ENCODE measurements at regions not wholly inside any gene's neighbourhood (a gene's known extent, or its start where the extent isn't known, plus 50 kb on each side); places are given as distances from the start of the nearest gene placed in this dataset.
A peak's percentile ranks its signal among the peaks of the same experiment; 100 is the strongest.

DNA sequence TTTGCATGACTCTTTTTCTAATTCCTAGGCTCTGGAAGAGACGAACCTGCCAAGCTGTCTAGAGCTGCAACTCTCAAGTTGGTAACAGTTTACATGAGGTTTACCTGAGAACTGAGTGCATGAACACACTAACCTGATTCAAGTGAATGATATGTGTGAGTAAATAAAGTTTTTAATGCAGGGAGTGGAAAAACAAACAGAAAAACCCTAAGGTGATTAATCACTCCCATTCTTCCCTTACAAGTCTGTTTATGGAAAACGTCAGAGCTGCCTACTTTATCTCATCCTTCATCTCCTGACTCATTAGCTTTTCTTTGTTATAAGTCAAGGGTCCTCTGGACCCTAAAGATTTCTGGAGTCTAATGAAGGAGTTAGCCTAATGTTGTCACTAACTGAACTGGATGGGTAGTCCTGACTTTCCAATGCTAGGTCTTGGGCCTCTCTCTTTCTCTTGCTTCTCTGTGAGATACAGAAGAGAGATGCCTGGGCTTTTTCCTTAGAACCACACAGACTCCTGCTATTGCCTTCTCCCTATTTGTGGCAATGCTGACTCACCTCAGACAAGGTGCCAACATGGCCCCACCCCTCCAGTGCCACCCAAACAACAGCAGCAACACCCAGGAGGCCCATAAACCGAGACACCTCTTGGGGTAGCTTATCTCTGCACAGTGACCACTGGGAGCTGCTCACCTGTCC, 952.4 kb downstream of the EPHA4 start:
- DNase-seq (ENCODE audit: low spot score), result no peak

DNA sequence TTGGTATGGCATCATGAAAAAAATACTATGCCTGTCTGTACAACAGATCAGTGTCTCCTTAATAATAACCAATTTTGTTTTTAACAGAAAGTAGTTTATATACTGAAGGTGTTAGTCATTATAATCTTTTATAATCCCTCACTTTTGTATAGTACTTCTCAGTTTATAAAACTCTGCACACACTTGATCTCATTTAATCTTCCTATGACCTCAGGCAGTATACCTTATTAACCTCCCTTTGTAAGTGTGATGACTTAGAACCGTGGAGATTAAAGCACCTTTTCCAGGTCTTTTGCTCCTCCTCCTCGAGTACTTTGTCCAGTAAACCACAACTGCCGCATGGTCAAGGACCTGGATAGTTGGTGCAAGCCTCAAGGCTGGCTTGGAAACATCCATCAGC, 945.5 kb downstream of the EPHA4 start:
- no peak for DNase-seq (ENCODE audit: low spot score)

DNA sequence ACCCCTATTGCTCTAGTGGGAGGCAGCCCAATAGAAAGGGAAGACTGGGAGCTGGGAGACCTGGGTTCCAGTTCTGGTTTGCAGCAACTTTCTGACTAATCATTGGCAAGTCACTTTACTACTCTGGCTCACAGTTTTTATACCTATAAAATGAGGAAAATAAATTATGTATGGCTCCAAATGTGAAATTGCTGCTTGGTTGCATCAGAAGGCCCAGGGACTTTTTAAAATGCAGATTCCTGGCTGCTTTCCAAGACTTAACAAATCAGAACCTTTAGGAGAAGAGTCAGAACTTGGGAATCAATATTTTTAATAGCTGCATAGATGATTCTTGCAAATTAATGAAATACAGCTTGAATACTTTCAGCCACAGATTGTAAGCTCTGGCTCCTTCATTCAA, 943.9 kb downstream of the EPHA4 start:
- DNase-seq (ENCODE audit: low spot score), result no peak

DNA sequence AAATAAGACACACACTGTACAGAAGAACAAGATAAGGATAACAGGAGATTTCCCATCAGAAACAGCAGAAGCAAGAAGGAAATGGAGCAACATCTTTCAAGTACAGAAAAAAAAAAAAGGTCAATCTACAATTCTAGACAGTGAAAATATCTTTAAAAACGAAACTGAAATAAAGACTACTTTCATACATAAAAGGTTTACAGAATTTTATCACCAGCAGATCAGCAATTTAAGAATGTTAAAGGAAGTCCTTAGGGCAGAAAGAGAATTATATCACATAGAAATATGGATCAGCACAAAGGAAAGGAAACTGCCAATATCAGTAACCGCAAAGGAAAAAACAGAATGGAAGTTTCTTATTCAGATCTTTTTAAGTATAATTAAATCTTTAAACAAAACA, 931.0 kb downstream of the EPHA4 start:
- no peak for DNase-seq (ENCODE audit: low spot score)

DNA sequence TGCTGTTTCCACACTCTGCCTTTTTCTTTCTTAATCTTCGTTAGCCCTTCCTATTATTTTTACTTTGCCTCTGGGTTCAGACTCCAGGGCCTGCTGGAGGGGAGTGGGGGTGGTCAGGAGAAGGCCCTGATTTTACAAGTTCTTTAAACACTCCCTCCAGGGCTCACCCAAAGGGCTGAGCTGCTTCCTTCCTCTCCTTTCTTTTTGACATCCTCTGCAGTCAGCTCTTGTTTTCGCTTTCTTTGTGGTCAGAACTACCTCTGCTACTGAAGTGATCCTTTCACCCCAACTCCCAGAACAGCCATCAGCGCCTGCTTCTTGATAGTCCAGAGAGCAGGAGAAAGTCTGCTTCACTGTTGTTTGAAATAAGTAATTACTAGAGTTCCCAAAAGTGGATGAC, 925.7 kb downstream of the EPHA4 start:
- DNase-seq (ENCODE audit: low spot score), result no peak

DNA sequence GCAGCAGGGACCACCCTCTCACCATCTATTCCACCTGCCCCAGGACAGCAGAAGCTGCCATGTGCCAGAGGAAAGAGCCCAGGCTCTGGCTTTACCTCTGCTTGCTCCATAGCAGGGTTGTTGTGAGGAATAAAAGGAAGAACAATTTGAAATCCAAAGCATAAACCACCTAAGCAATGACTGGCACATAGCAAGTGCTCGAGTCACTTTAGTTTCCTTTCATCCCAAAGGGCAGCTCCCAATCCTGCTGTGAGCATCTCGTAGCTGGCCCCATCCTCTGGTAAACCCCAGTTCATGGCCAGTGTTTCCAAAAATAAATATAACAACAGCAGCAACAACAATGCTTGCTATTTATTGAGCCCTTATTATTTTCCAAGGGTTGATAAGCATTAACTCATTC, 923.5 kb downstream of the EPHA4 start:
- no peak for DNase-seq (ENCODE audit: low spot score)

DNA sequence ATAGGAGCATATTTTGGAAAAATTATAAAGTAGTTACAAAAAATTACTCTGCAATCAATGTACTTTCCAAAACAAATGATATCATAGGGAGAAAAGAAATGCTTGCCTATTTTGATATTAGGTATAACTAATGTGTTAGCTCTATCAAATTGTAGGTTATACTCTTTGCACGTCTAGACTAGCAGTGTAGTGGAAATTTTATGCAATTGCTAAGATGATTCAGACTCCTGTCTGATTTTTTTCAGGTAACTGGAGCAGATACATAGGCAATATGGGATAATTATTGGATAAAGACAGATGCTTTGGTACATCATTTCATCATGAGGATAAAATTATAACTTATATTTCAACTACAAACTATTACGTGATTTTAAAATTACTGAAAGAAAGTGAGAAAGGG, 918.3 kb downstream of the EPHA4 start:
- DNase-seq (ENCODE audit: low spot score), result no peak

DNA sequence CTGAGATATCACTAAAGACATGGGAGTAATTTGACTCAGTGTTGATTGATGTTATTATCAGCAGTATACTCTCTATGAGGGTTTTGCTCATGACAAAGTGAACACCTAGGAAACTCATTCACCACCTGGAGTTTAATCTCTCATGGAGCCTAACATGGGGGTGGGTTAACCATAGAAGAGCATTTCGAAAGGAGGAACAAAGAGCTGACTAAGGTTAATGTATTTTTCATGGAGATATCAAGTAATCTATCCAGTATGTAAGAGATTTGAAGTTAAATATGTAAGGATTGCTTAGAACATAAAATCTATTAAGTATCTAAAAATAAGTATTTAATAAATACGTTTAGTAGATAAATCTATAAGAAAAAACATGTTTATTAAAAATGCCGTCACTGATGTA, 917.8 kb downstream of the EPHA4 start:
- no peak for DNase-seq (ENCODE audit: low spot score)

DNA sequence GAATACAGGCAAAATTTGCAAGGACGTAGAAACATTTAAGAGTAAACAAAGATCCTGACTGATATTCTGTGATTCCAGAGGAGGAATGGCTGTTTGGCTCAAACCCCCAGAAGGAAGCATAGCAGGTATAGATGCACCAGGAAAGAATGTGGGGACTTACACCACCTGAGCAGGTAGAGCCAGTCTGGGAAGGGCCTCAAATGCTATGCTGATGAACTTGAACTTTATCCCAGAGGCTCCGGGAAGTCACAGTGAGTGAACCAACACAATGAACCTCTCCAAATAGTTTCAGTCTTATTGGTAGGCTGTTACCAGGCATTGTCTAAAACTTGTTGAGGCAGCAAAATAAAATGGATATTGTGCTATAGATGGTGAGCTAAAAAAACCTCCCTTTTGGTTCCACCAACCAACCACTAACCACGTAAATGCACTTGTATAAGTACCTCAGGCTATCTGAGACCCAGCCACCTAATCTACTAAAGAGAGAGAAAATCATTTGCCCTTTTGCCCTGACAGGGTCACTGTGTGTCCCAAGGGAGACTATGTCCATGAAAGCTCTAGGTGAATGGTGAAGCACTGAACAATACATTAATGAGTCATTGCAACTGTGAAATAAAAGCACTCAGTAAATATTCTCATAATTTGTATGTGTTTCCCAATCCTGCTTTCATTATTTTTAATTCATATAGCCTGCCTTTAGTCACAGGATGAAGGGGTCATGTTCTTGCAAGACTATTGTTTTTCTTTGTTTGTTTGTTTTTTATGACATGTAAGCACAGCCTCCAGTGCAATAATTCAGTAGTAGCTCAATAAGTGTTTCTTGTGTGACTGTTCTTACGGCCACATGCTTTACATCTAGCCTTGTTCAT, 911.6 kb downstream of the EPHA4 start:
- DNase-seq (ENCODE audit: low spot score), result no peak

DNA sequence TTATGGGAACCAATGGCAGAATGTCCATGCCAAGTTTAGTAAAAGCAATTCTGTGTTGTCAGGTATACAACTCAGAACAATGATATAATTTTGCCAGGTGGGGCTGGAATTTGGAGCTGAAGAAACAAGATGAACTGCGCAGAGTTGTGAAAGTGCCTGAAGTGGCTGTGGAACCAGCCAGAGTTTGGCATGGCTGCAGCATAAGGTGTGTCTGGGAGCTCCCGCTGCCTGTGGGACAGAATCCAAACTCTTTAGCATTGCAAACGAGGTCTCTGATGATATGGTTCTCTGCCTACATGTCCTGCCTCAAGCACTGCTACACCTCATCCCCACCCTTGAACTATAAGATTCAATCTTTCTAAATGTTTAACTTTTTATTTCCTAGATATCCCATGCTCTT, 909.7 kb downstream of the EPHA4 start:
- DNase-seq (ENCODE audit: low spot score), result no peak

DNA sequence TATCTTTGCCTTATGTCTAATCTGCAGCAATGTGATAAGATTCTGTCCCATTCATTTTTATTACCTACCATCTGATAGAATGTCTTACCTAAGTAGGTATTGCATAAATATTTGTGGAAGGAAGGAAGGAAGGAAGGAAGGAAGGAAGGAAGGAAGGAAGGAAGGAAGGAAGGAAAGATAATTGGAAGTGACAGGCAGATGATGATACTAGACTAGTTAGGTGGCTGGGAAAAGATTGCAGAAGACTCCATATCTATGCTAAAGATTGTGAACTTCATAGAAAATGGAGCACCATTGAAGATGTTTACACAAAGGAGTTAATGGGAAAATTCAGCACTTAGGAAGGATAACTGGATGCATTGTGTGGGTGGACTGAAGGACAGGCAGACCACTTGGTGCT, 909.0 kb downstream of the EPHA4 start:
- no peak for DNase-seq (ENCODE audit: low spot score)

DNA sequence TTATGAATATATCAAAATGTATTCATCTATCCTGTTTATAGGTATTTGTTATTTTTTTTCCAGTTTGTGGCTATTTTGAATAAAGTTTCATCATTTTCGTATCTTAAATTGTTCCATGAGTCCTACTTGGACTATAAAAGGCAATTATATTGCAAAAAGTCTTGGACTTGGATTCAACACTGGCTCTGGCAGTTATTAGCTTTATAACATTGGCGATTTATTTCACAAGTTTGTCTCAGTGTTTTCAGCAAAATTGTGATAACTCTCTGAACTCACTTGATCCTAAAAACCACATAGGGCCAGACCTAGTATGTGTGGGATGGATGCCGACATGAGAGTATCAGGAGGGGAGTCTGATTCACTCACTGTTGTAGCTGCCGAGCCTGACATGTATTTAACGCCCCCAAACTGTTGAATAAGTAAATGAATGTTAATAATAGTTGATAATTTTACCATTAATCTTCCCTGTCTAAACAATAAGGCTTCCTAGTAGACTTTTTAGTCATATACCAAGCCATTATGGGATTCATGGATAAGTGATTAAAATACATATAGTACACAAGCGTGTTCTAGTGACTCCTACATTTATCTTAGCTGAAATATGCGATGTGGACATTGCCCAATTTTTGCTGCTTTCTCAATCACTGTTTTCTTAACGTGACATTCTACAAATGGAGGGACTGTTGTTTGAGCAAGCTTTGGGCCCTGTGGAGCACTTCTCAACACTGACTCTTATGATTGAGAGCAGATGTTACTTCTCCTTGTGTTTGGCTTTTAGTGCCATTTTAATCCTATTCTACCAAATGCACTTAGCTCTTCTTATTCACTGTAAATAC, 907.6 kb downstream of the EPHA4 start:
- no peak for DNase-seq (ENCODE audit: low spot score)

DNA sequence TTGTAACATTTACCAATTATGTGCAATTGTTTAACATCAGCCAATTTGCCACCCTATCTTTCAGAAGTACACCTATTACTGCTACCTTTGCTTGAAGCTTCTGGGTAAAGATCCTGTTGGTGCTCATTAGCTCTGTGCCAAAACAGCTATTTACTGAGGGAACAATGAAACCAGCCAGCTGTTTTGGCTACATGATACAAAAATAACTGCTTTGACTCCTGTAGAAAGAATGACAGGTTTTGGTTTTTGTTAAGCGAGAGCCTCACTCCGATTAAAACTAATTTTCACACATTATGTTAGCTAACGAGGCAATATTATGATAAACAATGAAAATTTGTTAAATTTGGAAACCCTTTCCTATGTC, 907.0 kb downstream of the EPHA4 start:
- DNase-seq (ENCODE audit: low spot score), result no peak

DNA sequence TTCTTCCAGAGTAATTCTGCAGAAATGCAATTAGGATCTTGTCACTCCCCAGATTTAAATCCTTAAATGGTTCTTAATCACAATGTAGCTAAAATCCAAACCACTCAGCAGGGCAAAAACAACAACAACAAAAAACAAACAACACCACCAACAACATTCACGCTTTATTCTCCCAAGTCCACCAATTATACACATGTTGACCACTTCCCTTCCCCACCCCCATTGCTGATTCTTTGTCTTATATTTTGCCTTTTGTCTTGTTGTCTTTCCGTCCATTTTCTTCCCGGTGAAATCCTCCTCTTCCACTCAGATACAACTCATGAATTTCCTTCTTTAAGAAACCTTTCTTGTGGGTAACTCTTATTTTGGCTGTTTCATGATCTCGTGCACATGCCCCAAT, 902.8 kb downstream of the EPHA4 start:
- DNase-seq (ENCODE audit: low spot score), result no peak

DNA sequence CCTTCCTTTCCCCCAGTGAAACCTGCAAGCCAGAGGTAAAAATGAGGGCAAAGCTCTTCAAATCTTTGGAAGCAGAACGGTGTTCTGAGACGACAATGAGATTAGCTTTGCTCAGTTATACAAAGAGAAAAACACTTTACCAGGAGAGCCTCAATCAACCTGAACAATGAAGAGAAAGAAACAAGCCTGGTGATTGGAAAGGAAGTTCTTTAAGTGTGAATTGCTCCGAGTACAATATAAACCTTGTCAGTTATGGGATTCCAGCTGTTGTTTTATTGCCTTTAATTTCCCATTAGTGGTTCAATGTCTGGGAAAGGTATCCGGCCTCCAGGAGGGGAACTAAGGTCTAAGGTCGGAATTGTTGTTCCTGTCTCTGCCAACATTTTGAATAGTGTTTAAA, 901.6 kb downstream of the EPHA4 start:
- no peak for DNase-seq (ENCODE audit: low spot score)

DNA sequence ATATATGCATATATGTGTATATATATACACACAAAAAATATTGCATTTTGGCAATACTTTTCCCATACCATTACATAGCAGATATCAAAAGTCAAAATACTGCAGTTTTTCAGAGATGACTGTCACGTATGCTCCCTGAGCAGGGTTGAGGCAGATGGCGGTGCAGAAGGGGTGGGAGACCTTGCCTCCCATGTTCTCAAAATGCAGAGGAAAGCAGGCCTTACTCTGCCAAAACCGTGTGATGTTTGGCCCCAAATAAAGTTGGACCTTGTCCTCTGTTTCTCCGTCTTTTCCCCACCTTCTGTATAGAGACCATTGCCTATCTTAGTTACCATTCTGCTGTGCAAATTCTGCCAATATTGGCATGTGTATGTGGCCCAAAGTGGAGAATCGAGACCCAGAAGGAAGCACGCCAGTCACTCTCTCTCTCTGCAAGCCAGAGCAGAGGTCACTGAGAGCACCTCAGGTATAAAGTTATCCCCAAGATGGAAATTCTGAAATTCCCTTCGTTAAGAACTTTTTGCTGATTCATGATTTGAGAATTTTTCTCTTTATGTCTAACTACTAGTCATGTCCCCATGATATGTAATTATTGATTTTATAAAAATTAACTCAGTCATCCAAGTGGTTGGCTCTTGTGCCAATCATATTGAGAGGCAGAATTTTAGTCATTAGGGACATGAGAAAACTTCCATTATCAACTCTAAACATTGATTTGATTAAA, 898.8 kb downstream of the EPHA4 start:
- no peak for DNase-seq (ENCODE audit: low spot score)

DNA sequence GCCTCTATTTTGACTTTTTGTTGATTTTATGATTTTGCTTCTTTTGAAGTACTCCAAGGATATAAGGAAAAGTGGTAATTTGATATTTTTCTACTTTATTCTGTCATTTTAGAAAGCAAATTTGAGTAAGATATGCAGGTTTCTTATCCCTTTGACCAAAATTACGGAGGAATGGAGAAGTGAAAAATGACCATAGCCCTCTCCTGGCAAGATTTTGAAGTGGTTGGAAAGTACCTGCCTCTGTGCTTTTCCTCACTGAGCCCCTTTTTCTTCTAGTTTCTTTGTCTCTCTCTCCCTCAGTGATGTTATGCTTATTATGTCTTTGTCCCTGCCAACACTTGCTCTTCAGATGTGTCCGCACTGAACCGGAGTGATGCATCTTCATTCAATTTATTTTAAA, 898.1 kb downstream of the EPHA4 start:
- no peak for DNase-seq (ENCODE audit: low spot score)

DNA sequence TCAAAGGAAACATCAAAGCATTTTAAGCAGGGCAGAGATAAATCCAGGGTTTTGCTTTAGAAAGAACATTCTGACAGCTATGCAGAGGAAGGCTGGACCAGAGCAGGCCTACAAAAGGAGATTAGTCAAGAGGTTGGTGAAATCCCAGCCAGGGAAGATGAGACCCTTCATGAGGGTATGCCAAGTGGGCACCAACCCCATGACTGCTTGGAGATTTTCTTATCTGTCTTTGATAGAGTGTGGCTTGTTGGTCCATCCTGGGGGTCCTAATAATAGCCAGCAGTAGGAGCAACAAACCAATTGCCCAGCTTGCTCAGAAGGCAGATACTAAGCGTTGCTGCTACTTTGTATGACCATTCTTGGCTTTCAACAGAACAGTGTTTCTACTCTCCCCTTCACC, 895.4 kb downstream of the EPHA4 start:
- DNase-seq (ENCODE audit: low spot score), result no peak

DNA sequence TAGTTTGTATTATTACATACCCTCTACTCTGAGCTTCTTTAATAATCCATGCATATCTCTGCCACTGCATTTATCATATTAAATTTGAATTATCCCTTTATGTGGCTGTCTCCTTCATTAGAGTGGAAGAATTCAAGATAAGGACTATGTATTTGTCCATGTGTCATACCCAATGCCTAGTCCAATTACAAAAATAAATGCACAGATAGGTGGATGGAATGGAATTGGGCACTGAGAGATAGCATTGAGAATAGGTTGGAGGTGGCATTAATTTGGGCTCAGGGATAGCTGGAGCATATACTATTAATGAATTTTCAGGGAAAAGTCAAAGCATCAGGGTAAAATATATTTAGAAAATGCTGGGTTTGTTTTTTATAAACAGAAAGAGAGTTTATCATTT, 893.2 kb downstream of the EPHA4 start:
- no peak for DNase-seq (ENCODE audit: low spot score)

DNA sequence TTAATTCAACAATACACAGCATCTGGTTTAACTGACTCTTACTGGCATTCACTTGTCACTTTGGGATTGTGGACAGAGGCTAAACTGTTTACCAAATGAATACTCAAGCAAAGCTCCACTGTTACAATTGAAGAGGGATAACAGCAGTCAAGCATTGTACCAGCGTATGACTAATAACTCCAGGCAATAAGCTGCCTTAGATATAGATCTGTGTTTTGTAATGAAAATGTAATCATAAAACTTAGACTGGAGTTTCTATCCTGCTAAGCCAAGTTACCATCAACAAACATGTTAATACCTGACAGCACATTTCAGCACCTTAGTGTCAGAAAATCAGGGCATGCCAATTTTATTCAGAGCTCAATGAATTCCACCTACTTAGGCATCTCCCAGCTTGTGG, 889.5 kb downstream of the EPHA4 start:
- DNase-seq (ENCODE audit: low spot score), result no peak

DNA sequence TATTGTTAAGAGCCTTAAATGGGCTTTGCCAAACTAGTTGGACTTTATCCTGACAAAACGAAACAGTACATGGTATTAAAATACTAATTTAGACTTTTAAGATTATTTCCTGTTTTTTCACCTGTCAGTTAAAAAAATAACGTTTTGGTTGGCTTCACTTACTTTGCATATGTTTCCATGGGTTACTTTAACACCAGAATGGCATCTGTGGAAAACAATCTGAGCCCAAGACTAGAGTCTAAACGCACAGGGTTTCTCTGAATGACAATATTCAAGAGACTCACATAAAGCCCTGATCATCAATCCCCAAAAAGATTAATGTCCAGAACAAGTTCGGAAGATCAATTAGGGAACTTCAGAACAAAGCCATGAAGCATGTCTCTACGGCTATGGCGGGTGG, 888.0 kb downstream of the EPHA4 start:
- no peak for DNase-seq (ENCODE audit: low spot score)

DNA sequence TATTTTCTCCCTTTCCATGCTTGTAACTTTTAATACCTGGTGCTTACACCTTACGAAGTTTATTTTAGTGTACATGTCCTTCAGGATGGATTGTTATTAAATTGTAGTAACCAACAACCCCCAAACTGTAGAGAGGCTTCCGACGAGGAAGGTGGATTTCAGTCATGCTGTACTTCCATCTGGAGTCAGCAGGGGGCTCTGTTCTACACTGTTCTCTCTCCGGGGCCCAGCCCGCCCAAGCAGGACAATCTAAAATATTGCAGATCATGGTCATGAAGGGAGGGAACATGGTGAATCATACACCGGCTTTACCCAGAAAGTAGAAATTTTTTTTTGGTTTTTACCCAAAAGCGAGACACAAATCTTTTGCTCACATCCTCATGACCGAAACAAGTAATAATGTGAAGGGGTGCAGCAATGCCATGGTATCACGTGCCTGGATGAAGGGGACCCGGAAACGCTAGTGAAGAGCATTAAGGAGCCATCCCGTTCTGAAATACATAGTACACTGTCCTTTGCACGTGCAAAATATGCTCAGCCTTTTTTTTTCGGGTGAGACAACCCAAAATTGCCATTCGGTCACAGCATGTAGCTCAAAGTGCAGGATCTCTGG, 884.8 kb downstream of the EPHA4 start:
- DNase-seq (ENCODE audit: low spot score), result peak; percentile 65
